ENCODE measurements at regions not wholly inside any gene's neighbourhood (a gene's known extent, or its start where the extent isn't known, plus 50 kb on each side); places are given as distances from the start of the nearest gene placed in this dataset.

GRCh38 chr22:48923996-48924395, 903.7 kb downstream of the BRD1 start:
- no peak for DNase-seq (ENCODE audit: low read depth)
- H3K4me3 ChIP-seq (ENCODE audit: low read depth, low read length) = no peak overlapping the region
- no peak for TF ChIP-seq CTCF (IDR thresholded peaks at IDR 0.05; ENCODE audit: low read depth, low read length, missing control alignments)

DNA sequence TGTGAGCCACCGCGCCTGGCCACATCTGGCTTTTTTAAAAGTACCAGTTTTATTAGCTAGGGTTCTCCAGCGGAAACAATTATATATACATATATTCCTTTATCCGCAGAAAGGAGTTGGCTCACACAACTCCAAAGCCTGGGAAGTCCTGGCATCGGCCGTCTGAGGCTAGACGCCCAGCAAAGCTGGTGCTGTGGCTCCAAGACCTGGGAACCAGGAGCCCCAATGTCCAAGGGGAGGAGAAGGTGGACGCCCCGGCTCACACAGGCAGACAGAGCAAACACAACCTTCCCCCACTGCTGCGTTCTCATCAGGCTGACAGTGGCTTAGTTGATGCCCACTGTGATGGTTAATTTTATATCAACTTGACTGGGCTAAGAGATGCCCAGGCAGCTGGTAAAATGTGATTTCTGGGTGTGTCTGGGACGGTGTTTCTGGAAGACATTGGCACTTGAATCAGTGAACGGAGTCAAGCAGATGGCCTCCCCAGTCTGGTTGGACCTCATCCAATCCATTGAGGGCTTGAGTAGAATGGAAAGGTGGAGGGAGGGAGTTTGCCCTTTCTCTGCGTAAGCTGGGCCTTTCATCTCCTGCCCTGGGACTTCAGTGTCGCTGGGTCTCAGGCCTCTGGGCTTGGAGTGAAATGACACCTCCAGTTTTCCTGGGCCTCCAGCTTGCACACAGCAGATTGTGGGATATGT, 904.4 kb downstream of the BRD1 start:
- DNase-seq (ENCODE audit: low read depth) = no peak
- TF ChIP-seq CTCF (IDR thresholded peaks at IDR 0.05; ENCODE audit: low read depth, low read length, missing control alignments) = no peak
- H3K4me3 ChIP-seq (ENCODE audit: low read depth, low read length) = no peak overlapping the region

DNA sequence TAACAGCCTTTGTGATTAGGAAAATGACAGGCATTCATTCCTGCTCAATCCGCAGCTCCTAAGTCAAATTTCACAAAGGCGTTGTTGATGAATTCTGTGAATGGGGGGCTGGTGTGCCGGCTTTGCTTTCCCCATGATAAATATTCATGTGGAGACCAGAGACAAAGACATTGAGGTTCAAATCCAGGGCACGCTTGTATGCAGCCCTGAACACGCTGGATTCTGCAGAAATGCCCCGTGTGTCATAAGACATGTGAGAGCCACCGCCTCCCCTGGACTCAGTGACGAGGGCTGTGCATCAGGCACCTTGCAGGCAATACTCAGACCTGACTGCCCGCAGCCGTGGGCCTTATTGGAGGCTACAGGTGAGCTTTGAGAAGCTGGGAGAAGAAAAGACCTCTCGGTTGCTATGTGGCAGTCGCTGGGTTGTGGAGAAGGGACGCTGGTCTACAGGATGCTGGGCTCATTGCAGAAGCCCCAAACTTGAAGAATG, 906.2 kb downstream of the BRD1 start:
- no peak overlapping the region for H3K4me3 ChIP-seq (ENCODE audit: low read depth, low read length)
- TF ChIP-seq CTCF (IDR thresholded peaks at IDR 0.05; ENCODE audit: low read depth, low read length, missing control alignments) = no peak
- DNase-seq (ENCODE audit: low read depth) = no peak

DNA sequence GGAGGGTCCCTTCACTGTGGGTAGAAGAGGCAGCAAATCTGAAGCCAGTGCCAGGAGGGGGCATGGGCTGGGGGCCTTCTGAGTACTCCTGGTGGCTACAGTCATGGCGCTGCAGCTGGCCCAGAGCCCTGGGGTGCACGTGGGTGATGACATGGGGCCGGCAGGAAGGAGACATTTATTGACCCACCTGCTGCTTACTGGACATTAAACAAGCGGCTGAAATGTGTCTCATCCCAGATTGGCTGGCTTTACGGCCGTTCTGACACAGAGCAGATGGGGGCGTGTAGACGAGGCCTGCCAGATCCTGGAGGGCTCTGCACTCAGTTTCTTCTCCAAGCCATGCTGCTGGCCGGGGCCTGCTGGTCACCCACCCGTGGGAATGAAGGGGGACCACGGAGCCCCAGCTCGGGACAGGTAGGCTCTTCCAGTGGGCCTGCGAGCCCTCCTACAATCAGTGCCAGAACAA, 906.9 kb downstream of the BRD1 start:
- no peak overlapping the region for H3K4me3 ChIP-seq (ENCODE audit: low read depth, low read length)
- DNase-seq (ENCODE audit: low read depth) = no peak
- no peak for TF ChIP-seq CTCF (IDR thresholded peaks at IDR 0.05; ENCODE audit: low read depth, low read length, missing control alignments)

GRCh38 chr22:48919851-48920589, 907.7 kb downstream of the BRD1 start:
- no peak for DNase-seq (ENCODE audit: low read depth)
- H3K4me3 ChIP-seq (ENCODE audit: low read depth, low read length) = no peak overlapping the region
- no peak for TF ChIP-seq CTCF (IDR thresholded peaks at IDR 0.05; ENCODE audit: low read depth, low read length, missing control alignments)

- no peak for DNase-seq (ENCODE audit: low read depth)
- TF ChIP-seq CTCF (IDR thresholded peaks at IDR 0.05; ENCODE audit: low read depth, low read length, missing control alignments) = no peak
- H3K4me3 ChIP-seq (ENCODE audit: low read depth, low read length) = no peak overlapping the region
These were observed 908.5 kb downstream of the BRD1 start for GRCh38 chr22:48919187-48919590.
